ACC112 (cell line): ENCODE measurements at regions not wholly inside any gene's neighbourhood (a gene's known extent, or its start where the extent isn't known, plus 50 kb on each side); places are given as distances from the start of the nearest gene placed in this dataset.

ENCODE experiments used
- H2AFZ ChIP-seq: fragments of 200-600 bp; sonication (generic); one replicate; pipeline ENCODE4 v1.6.0; 2017; ENCODE audit warnings: antibody characterized with exemption, low read length; ENCODE audit not compliant: unreplicated experiment
- H3K27ac ChIP-seq: fragments of 200-600 bp; sonication (generic); 2 replicates; pipeline ENCODE4 v1.5.1; 2014; ENCODE audit warnings: low read depth, mild to moderate bottlenecking, antibody characterized with exemption, low read length, moderate library complexity
- H3K27me3 ChIP-seq: fragments of 200-600 bp; sonication (generic); 2 replicates; pipeline ENCODE4 v1.6.1; 2014; ENCODE audit warnings: mild to moderate bottlenecking, antibody characterized with exemption, low read length, moderate library complexity, mixed read lengths; ENCODE audit not compliant: insufficient read depth
- H3K36me3 ChIP-seq: fragments of 200-600 bp; sonication (generic); 2 replicates; pipeline ENCODE4 v1.6.1; 2016; ENCODE audit warnings: mild to moderate bottlenecking, antibody characterized with exemption, low read length, moderate library complexity, mixed read lengths; ENCODE audit not compliant: insufficient read depth
- H3K4me1 ChIP-seq: fragments of 200-600 bp; sonication (generic); one replicate; pipeline ENCODE4 v1.6.1; 2016; ENCODE audit warnings: low read length, mixed read lengths; ENCODE audit not compliant: insufficient read depth, unreplicated experiment, control insufficient read depth
- H3K4me3 ChIP-seq: fragments of 200-600 bp; sonication (generic); 2 replicates; pipeline ENCODE4 v1.5.1; 2014; ENCODE audit warnings: mild to moderate bottlenecking, low read depth, low read length
- H3K79me2 ChIP-seq: fragments of 200-600 bp; sonication (generic); one replicate; pipeline ENCODE4 v1.6.0; 2016; ENCODE audit warnings: low read length; ENCODE audit not compliant: control insufficient read depth, unreplicated experiment, insufficient read depth

DNA sequence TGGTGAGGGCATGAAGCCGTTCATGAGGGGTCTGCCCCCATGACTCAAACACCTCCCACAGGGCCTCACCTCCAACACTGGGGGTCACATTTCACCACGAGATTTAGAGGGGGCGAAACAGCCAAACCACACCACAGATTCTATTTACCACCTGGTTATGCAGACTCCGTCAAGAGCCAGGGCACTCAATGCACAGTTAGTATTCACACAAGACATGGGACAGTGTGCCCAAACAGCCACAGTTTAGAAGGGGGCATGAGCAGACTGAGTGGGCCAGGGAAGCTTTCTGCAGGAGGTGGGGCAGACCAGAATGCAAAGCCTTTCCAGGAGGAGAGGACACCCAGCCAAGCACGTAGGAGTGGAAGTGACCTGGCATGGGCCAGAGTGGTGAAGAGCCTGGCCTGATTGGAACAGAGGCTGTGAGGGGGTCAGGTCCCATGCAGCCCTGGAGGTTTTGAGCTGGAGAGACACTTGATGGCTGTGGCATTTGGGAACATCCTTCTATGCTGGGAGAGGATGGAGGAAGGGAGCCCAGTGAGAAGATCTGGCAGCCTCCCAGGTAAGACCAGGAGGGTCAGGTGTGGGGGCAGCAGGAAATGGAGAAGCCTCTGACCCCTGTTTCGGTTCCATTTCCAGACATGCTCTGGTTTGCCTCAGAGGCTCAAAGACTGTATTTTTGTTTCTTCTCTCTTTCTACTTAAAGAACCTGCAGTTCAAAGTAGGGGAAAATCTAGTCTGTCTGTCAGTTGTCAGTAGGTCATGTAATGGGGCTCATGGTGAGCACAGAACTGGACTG is 199.1 kb upstream of the NCAM1 start:
- Histone ChIP-seq H3K4me1 (no peaks in the 10 kb centered on the region), H3K36me3 (no peaks in the 10 kb centered on the region), H2AFZ (no peak overlapping the region), H3K79me2 (no peaks in the 10 kb centered on the region), H3K27me3 (no peaks in the 10 kb centered on the region), H3K27ac (no peak overlapping the region), H3K4me3 (no peak overlapping the region)

DNA sequence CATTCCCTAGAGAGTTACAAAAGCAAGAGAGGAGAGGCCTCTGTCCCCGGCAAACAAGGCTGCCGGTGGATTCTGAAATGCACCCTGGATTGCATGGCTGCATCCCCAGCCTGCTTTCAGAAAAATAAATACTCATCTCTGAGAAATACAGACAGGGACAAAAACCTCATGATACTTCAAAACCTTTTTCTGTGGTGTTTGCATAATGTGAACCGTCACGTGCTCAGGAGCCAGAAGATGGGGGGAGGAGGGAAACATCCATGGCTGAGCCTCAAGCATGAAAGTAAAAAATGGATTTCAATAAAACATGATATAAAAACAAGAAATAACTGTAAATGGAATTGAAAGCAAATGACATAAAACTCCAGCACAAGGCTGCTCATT is 198.5 kb upstream of the NCAM1 start:
- Histone ChIP-seq H3K36me3 (no peaks in the 10 kb centered on the region), H2AFZ (no peak overlapping the region), H3K27ac (no peak overlapping the region), H3K4me1 (no peaks in the 10 kb centered on the region), H3K27me3 (no peaks in the 10 kb centered on the region), H3K79me2 (no peaks in the 10 kb centered on the region), H3K4me3 (no peak overlapping the region)

DNA sequence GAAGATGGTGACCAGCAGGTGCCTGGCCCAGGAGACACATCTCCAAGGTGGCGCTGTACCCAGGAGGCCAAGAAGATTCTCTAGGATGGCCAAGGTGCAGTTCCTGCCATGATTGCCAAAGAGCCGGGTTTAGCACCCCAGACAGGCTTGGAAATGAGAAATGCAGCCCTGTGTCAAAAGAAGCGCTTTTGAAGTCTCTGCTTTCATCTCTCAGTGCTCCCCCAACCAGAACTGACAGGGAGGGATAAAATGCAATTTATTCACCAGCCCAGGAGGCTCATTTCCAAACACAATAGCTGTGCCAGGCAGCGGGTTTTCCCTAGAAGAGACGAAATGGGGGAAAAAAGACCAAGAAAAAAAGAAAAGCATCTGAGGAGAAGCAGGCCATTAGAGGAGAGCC is 195.9 kb upstream of the NCAM1 start:
- Histone ChIP-seq H3K79me2 (no peaks in the 10 kb centered on the region), H3K27ac (no peak overlapping the region), H3K4me1 (no peaks in the 10 kb centered on the region), H2AFZ (no peak overlapping the region), H3K27me3 (no peaks in the 10 kb centered on the region), H3K36me3 (no peaks in the 10 kb centered on the region), H3K4me3 (no peak overlapping the region)

DNA sequence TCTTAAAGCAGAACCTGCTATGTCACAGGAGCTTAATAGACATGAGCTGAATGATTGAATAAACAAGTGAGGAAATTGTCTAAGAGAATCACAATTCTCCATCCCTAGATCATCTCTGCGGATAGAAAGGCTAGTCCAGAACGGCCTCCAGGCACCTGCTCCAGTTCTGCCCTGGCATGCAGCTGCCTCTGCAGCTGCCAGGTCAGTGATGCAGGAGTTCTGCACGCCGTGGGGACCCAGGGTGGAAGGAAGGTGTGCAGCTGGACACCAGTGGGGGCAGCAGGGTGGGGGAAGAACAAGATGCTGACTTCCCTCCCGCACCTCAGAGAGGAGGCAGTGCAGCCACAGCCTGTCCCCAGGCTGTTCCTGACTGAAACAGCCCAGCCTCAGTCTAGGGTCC is 192.1 kb upstream of the NCAM1 start:
- H3K27ac ChIP-seq = no peak overlapping the region
- H3K79me2 ChIP-seq = no peaks in the 10 kb centered on the region
- H3K4me3 ChIP-seq = no peak overlapping the region
- no peak overlapping the region for H2AFZ ChIP-seq
- no peaks in the 10 kb centered on the region for H3K27me3 ChIP-seq
- no peaks in the 10 kb centered on the region for H3K4me1 ChIP-seq
- no peaks in the 10 kb centered on the region for H3K36me3 ChIP-seq

GRCh38 chr11:112769584-112769983 is 191.6 kb upstream of the NCAM1 start:
- Histone ChIP-seq H3K4me1 (no peaks in the 10 kb centered on the region), H3K4me3 (no peak overlapping the region), H2AFZ (no peak overlapping the region), H3K36me3 (no peaks in the 10 kb centered on the region), H3K79me2 (no peaks in the 10 kb centered on the region), H3K27me3 (no peaks in the 10 kb centered on the region), H3K27ac (no peak overlapping the region)

DNA sequence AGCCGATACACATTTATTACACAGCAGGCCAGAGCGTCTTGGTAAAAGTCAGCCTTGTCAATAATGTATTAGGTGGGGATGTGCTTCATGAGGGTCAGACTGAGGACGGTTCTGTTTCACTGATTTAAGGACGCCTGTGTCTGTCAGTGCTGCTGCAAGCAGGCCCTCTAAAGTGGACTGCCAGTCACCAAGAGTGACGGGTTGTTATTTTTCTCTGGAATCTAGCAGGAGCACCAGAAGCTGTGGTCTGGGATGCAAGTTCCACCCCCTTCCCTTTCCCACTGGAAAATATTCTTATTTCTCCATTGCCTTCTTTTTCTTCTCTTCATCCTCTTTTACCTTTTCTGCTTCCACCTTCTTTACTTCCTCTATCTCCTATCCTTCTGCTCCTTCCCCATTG is 191.2 kb upstream of the NCAM1 start:
- H3K27me3 ChIP-seq = no peaks in the 10 kb centered on the region
- H3K79me2 ChIP-seq = no peaks in the 10 kb centered on the region
- no peaks in the 10 kb centered on the region for H3K4me1 ChIP-seq
- no peak overlapping the region for H2AFZ ChIP-seq
- no peaks in the 10 kb centered on the region for H3K36me3 ChIP-seq
- no peak overlapping the region for H3K4me3 ChIP-seq
- no peak overlapping the region for H3K27ac ChIP-seq

- no peak overlapping the region for H3K4me3 ChIP-seq
- no peaks in the 10 kb centered on the region for H3K79me2 ChIP-seq
- no peak overlapping the region for H3K27ac ChIP-seq
- H3K36me3 ChIP-seq = no peaks in the 10 kb centered on the region
- no peaks in the 10 kb centered on the region for H3K27me3 ChIP-seq
- H3K4me1 ChIP-seq = no peaks in the 10 kb centered on the region
- H2AFZ ChIP-seq = no peak overlapping the region
Observed at GRCh38 chr11:112770487-112770886, 190.7 kb upstream of the NCAM1 start.

DNA sequence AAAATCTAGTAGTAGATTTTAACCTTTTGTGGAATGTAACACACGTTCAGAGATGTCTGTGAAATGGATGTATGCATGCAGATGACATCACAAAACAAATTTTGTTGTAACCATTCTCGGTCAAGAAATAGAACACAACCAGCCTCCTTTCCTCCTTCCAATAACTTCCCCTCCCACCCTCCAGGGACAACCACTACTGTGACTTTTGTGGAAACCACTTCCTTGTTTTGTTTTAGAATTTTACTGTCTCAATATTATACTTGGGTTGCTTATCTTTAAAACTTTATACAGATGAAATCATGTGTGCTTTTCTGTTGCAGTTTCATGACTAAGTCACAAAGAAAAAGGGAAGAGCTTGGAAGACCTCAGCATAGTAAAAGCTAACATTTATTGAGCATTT is 189.4 kb upstream of the NCAM1 start:
- H3K79me2 ChIP-seq = no peaks in the 10 kb centered on the region
- no peaks in the 10 kb centered on the region for H3K27me3 ChIP-seq
- H3K4me1 ChIP-seq = no peaks in the 10 kb centered on the region
- no peaks in the 10 kb centered on the region for H3K36me3 ChIP-seq
- no peak overlapping the region for H3K4me3 ChIP-seq
- H2AFZ ChIP-seq = no peak overlapping the region
- no peak overlapping the region for H3K27ac ChIP-seq

- H3K4me3 ChIP-seq = no peak overlapping the region
- H3K27ac ChIP-seq = no peak overlapping the region
Observed at GRCh38 chr11:112773264-112773663, 188.0 kb upstream of the NCAM1 start.

DNA sequence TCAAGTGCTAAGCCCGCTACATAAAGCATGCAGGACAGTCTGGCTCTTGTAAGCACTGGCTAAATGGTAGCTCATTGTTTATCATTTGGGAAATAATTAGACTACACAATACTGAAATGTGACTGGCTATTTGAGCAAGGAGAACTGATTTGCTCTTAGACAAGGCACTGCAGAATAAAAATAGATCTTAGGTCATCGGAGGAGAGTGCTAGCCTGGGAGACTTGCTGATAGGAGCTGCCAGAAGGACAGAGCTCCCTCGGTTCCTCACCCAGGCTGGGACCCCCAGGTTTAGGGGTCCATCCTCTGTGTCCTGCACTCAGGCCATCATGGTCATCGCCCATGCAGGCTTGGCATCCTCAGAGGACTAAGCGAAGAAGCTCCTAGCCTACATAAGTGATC is 184.4 kb upstream of the NCAM1 start:
- H3K4me3 ChIP-seq = no peak overlapping the region
- H3K4me1 ChIP-seq = no peaks in the 10 kb centered on the region
- no peaks in the 10 kb centered on the region for H3K27me3 ChIP-seq
- H3K27ac ChIP-seq = no peak overlapping the region
- H2AFZ ChIP-seq = no peak overlapping the region
- H3K79me2 ChIP-seq = no peaks in the 10 kb centered on the region
- H3K36me3 ChIP-seq = no peaks in the 10 kb centered on the region

More at GRCh38 chr11:112773264-112773663, 188.0 kb upstream of the NCAM1 start:
- Histone ChIP-seq H3K4me1 (no peaks in the 10 kb centered on the region), H3K27me3 (no peaks in the 10 kb centered on the region), H3K36me3 (no peaks in the 10 kb centered on the region), H3K79me2 (no peaks in the 10 kb centered on the region), H2AFZ (no peak overlapping the region)

DNA sequence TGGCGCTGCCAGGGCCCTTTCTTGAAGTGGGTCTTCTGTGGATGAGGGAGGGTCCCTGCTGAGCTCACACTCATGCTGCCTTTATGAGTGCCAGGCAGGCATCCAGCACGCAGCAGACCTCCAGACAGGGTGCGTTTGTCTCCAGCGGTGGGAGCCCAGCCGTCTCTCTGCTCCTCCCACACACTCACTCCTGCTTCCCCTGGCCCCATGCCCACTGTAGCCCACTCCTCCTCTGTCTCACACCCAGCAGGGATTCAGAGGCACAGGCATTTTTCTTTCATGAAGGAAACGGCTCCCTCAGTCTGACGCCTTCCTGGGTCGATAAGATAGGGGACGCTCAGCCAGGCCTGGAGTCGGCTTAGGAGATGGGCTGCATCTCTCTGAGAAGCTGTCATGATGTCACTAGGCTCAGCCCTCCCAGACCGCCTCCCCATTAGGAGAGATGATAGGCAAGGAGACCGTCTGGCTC is 183.9 kb upstream of the NCAM1 start:
- Histone ChIP-seq H3K27me3 (no peaks in the 10 kb centered on the region), H3K4me1 (no peaks in the 10 kb centered on the region), H2AFZ (no peak overlapping the region), H3K27ac (no peak overlapping the region), H3K36me3 (no peaks in the 10 kb centered on the region), H3K4me3 (no peak overlapping the region), H3K79me2 (no peaks in the 10 kb centered on the region)
